Neural cell (in vitro differentiated cells): ENCODE measurements at regions not wholly inside any gene's neighbourhood (a gene's known extent, or its start where the extent isn't known, plus 50 kb on each side); places are given as distances from the start of the nearest gene placed in this dataset.

Experiments used
- H2AFZ ChIP-seq: fragments of 200-600, 300-800 bp; sonication (generic), shearing (Covaris generic); 2 replicates; pipeline ENCODE4 v1.6.0; 2014; ENCODE audit warnings: low read depth, mild to moderate bottlenecking, antibody characterized with exemption, low read length, moderate library complexity
- H3F3A ChIP-seq: fragments of 200-600 bp; shearing (Covaris generic); 2 replicates; pipeline ENCODE4 v1.6.1; 2016; ENCODE audit warnings: mild to moderate bottlenecking, moderate library complexity, mixed read lengths, antibody characterized with exemption, low read length; ENCODE audit not compliant: insufficient read depth, poor library complexity, severe bottlenecking
- H3K27ac ChIP-seq: fragments of 200-600, 300-800 bp; sonication (generic), shearing (Covaris generic); 2 replicates; pipeline ENCODE4 v1.5.1; 2014; ENCODE audit warnings: mild to moderate bottlenecking, low read length, moderate library complexity
- H3K27me3 ChIP-seq: fragments of 300-800, 200-600 bp; sonication (generic), shearing (Covaris generic); 2 replicates; pipeline ENCODE4 v1.6.0; 2014; ENCODE audit warnings: mild to moderate bottlenecking, low read depth, low read length, moderate library complexity; ENCODE audit not compliant: insufficient read depth
- H3K36me3 ChIP-seq: fragments of 300-800, 200-600 bp; sonication (generic), shearing (Covaris generic); 2 replicates; pipeline ENCODE4 v1.5.1; 2014; ENCODE audit warnings: mild to moderate bottlenecking, antibody characterized with exemption, low read length, moderate library complexity; ENCODE audit not compliant: insufficient read depth
- H3K4me2 ChIP-seq: fragments of 300-800, 200-600 bp; sonication (generic), shearing (Covaris generic); 2 replicates; pipeline ENCODE4 v1.6.0; 2014; ENCODE audit warnings: mild to moderate bottlenecking, low read length
- H3K4me3 ChIP-seq: fragments of 300-800, 200-600 bp; sonication (generic), shearing (Covaris generic); 2 replicates; pipeline ENCODE4 v1.5.1; 2014; ENCODE audit warnings: mild to moderate bottlenecking, low read length, moderate library complexity
- H3K79me2 ChIP-seq: fragments of 200-600 bp; shearing (Covaris generic); replicated peaks from 2 replicates; pipeline ENCODE4 v1.6.0; 2014; ENCODE audit warnings: mild to moderate bottlenecking, low read length, moderate library complexity; ENCODE audit not compliant: insufficient read depth
- H3K9ac ChIP-seq: fragments of 300-800, 200-600 bp; sonication (generic), shearing (Covaris generic); 2 replicates; pipeline ENCODE4 v1.6.1; 2016; ENCODE audit warnings: mild to moderate bottlenecking, low read length, mixed read lengths
- H3K9me2 ChIP-seq: fragments of 200-600 bp; shearing (Covaris generic); 2 replicates; pipeline ENCODE4 v1.6.1; 2016; ENCODE audit warnings: mild to moderate bottlenecking, low read length, mixed read lengths; ENCODE audit not compliant: insufficient read depth
- H3K9me3 ChIP-seq: fragments of 200-600, 300-800 bp; sonication (generic), shearing (Covaris generic); 2 replicates; pipeline ENCODE4 v1.6.1; 2016; ENCODE audit warnings: mild to moderate bottlenecking, mixed run types, low read length, moderate library complexity, mixed read lengths
- H4K20me1 ChIP-seq: fragments of 200-600 bp; shearing (Covaris generic); 2 replicates; pipeline ENCODE4 v1.6.1; 2016; ENCODE audit warnings: mild to moderate bottlenecking, mixed run types; ENCODE audit not compliant: insufficient read depth
- CTCF ChIP-seq: fragments of 450-650 bp; IDR thresholded peaks from 2 replicates; pipeline ENCODE4 v1.5.1; 2014; ENCODE audit warnings: antibody characterized with exemption, mild to moderate bottlenecking, moderate library complexity; ENCODE audit not compliant: poor library complexity, severe bottlenecking
- EP300 ChIP-seq: fragments of 450-650 bp; conservative IDR thresholded peaks from 2 replicates; pipeline ENCODE4 v1.6.1; 2014; ENCODE audit warnings: antibody characterized with exemption, mild to moderate bottlenecking, moderate library complexity; ENCODE audit not compliant: poor library complexity, severe bottlenecking
- EZH2 ChIP-seq: fragments of 200-600, 300-800 bp; shearing (Covaris generic), sonication (generic); IDR thresholded peaks from 2 replicates; pipeline ENCODE4 v1.6.1; 2014; ENCODE audit warnings: antibody characterized with exemption, low read length, borderline replicate concordance, mild to moderate bottlenecking; ENCODE audit not compliant: insufficient read depth, poor library complexity, severe bottlenecking
- MXI1 ChIP-seq: fragments of 450-650 bp; conservative IDR thresholded peaks from 2 replicates; pipeline ENCODE4 v1.6.1; 2014; ENCODE audit warnings: antibody characterized with exemption, mild to moderate bottlenecking; ENCODE audit not compliant: poor library complexity, severe bottlenecking
- POLR2AphosphoS5 ChIP-seq: IDR thresholded peaks from 2 replicates; pipeline ENCODE4 v1.6.1; 2012
- RAD21 ChIP-seq: fragments of 450-650 bp; conservative IDR thresholded peaks from 2 replicates; pipeline ENCODE4 v1.6.1; 2014; ENCODE audit warnings: antibody characterized with exemption, mild to moderate bottlenecking, moderate library complexity
- REST ChIP-seq: IDR thresholded peaks from 2 replicates; pipeline ENCODE4 v1.6.1; 2012; ENCODE audit warnings: borderline replicate concordance
- SMC3 ChIP-seq: fragments of 450-650 bp; conservative IDR thresholded peaks from 2 replicates; pipeline ENCODE4 v1.6.1; 2014; ENCODE audit warnings: antibody characterized with exemption, mild to moderate bottlenecking, moderate library complexity; ENCODE audit not compliant: poor library complexity
- TAF1 ChIP-seq: IDR thresholded peaks from 2 replicates; pipeline ENCODE4 v1.6.1; 2012; ENCODE audit warnings: low read depth

- no peaks in the 10 kb centered on the region for H3K79me2 ChIP-seq
- no peak overlapping the region for H3K27ac ChIP-seq
- no peaks in the 10 kb centered on the region for H4K20me1 ChIP-seq
- H3K4me2 ChIP-seq, result no peak overlapping the region
- H3K9me3 ChIP-seq, result no peaks in the 10 kb centered on the region
- H3K36me3 ChIP-seq, result no peaks in the 10 kb centered on the region
- no peak for TF ChIP-seq EP300
- no peak for TF ChIP-seq REST
- TF ChIP-seq MXI1, result no peak
- no peak for TF ChIP-seq POLR2AphosphoS5
- TF ChIP-seq TAF1, result no peak
- TF ChIP-seq EZH2, result no peak
- TF ChIP-seq SMC3, result no peak
- no peak for TF ChIP-seq CTCF
- no peak for TF ChIP-seq RAD21
- no peak overlapping the region for H3K9ac ChIP-seq
- no peaks in the 10 kb centered on the region for H3F3A ChIP-seq
- H3K9me2 ChIP-seq, result no peaks in the 10 kb centered on the region
- no peak overlapping the region for H3K4me3 ChIP-seq
- no peak overlapping the region for H2AFZ ChIP-seq
- H3K27me3 ChIP-seq, result no peaks in the 10 kb centered on the region
These were observed 84.5 kb downstream of the SIK1 start for GRCh38 chr21:43342301-43342881.

- H3K27ac ChIP-seq, result no peak overlapping the region
These were observed 85.4 kb downstream of the SIK1 start for GRCh38 chr21:43341378-43342161.

More at GRCh38 chr21:43341378-43342161, 85.4 kb downstream of the SIK1 start:
- no peaks in the 10 kb centered on the region for H3K27me3 ChIP-seq
- H3K79me2 ChIP-seq, result no peaks in the 10 kb centered on the region
- H2AFZ ChIP-seq, result no peak overlapping the region
- no peak for TF ChIP-seq TAF1
- no peak for TF ChIP-seq EZH2
- TF ChIP-seq CTCF, result no peak
- TF ChIP-seq POLR2AphosphoS5, result no peak
- TF ChIP-seq RAD21, result no peak
- no peak for TF ChIP-seq MXI1
- no peak for TF ChIP-seq EP300
- H3K9ac ChIP-seq, result no peak overlapping the region
- H3K9me2 ChIP-seq, result no peaks in the 10 kb centered on the region
- no peaks in the 10 kb centered on the region for H3F3A ChIP-seq
- no peaks in the 10 kb centered on the region for H3K9me3 ChIP-seq
- H4K20me1 ChIP-seq, result no peaks in the 10 kb centered on the region
- H3K4me2 ChIP-seq, result no peak overlapping the region
- H3K36me3 ChIP-seq, result no peaks in the 10 kb centered on the region
- no peak overlapping the region for H3K4me3 ChIP-seq
